KBM-7 (cell line): ENCODE measurements at regions not wholly inside any gene's neighbourhood (a gene's known extent, or its start where the extent isn't known, plus 50 kb on each side); places are given as distances from the start of the nearest gene placed in this dataset.

Experiments
- DNase-seq: peaks from one replicate; pipeline ENCODE4 v3.0.0-alpha.2; 2015
- in situ Hi-C: fragments of 300-500 bp; cut with MboI; formaldehyde crosslinking; loops from 2 replicates; pipeline ENCODE4 v1.14.3; 2020; ENCODE audit warnings: low sequenced_read_pairs, low pct_unique_long_range_greater_than_20kb, mixed read lengths

DNA sequence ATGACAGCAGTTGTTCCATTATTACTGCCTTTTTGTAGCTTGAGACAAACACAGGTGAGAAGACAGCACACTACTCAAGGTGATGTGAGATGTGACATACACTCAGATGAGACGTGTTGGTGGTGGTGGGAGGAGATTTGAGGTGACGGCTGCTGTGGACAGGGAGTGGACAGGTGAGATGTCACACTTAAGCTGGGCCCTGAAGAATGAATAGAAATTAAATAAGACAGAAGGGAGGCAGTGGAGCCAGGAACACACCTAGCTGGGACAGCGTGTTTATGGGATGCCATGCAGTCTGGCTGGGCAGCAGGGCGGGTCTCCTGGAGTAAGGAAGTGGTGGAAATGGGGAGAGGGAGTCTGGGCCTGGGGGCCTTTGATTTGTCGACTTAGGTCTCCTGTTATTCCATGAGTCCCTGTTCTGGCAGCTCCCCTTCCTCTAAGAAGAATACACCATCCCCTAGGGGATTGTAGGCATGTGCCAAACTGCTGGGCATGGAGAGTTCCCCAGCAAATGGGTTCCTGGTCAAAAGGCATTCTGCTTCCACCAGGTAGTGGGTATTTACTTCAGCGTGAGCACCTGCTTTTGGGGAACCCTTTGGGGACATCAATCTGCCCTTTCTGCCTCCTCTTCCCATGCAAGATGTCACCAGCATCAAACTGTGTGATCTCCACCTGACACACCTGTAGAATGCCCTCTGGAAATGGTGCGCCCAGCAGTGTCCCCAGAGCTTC is 71.2 kb upstream of the ESRRB start:
- in situ Hi-C loops, result no loop called here

DNA sequence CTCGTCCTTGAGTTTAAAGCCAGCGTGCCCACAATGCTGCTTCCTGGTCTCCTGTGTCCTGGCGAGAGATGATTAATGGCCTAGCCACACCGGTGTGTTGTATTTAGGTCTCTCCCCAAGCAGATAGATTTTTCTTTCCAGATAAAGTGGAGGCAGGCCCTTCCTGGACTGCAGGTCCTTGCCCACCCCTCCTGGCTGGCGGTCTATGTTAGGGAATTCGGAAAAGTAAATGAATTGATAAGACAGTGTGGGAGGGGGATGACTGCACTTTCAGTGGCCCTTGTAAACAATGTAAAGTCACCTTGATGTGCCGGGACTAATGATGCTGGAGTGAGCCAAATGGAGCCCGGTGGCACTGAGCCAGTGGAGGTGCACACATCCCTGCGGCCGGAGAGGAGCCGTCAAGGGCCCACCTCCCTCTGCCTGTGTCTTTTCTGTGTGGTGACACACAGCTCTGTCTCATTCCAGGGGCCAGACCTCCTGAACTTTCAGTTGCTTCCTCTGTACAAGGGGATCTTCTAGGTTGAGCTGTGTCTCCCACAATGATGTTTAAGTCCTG is 70.6 kb upstream of the ESRRB start:
- in situ Hi-C loops, result no loop called here
- no peak for DNase-seq

More for the DNA sequence above, 71.2 kb upstream of the ESRRB start:
- DNase-seq, result no peak

GRCh38 chr14:76306131-76306530 is 69.8 kb upstream of the ESRRB start:
- in situ Hi-C loops, result no loop called here
- DNase-seq, result no peak

DNA sequence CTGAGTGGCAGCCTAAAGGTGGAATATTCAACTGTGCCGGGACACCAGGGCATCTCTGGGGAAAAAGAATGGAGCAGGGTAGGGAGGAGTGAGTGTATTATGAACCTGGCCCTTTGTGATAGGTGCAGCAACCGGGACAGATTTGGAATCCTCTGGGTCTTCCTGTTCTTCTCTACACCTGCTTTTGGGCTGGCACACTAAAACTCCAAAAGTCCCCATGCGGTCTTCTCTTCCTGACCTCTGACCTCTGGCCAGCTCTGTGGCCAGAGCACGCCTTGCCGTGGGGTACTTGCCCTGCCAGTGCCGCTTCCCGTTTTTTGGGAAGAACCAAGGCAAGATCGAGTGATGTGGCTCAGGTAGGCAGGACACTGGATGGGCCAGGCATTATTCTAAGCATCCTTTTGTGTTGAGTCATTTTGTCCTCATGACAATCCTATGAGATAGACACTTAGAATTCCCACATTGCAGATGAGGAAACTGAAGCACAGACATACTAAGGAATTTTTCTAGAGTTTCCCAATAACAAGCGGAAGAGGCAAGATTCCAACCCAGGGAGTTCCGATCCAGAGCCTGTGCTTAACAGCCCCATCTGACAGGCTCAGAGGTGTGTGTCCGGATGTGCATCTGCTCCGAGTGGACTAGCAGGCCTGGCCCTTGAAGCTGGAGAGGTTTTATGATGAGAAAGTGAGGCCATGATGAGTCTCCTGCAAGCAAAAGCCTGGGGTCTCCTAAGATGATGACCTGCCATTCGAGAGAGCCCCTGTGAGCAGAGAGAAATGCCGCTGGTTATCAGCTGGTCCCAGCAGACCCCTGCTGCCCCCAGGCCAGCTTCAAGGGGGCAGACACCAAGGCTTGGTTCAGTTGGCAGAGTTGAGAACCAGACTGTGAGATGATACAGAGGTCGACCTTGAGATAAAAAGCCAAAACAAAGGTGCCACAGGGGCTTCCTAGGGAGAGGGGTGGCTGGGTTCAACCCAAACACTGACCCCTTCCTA is 67.9 kb upstream of the ESRRB start:
- DNase-seq, result no peak
- in situ Hi-C loops, result no loop called here

- in situ Hi-C loops, result no loop called here
- DNase-seq, result no peak
These were observed 66.3 kb upstream of the ESRRB start for GRCh38 chr14:76309572-76310162.

DNA sequence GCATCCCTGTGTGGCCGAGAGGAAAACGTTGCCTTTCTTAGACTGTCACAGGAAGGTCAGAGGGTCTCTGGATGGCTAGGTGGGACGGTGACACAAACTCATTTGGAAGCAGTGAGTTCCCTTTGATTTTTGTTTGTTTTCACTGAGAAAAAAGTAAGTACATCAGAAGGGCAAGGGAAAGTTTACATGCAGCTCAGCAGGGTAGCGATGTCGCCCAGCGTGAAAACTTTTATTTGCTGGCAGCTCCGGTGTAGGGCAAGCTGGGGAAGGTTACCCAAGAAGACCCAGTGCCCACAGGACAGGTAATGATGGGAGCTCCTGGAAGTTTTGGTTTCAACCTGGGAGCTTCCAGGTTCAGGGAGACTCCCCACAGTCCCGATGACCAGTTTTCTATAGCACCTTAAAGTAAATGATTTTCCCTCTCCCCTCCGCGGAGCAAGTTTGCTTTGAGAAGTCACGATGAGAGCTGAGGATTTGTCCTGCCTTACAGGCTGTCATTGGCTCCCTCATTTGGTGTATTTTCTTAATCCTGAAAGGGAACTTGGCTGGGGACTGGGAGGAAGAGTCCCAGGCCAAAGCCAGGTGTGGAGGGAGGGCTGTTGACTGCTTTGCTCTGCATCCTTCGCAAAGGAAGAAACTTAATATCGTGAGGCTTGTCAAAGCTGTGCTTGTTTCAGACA is 64.7 kb upstream of the ESRRB start:
- in situ Hi-C loops, result no loop called here
- DNase-seq, result no peak

DNA sequence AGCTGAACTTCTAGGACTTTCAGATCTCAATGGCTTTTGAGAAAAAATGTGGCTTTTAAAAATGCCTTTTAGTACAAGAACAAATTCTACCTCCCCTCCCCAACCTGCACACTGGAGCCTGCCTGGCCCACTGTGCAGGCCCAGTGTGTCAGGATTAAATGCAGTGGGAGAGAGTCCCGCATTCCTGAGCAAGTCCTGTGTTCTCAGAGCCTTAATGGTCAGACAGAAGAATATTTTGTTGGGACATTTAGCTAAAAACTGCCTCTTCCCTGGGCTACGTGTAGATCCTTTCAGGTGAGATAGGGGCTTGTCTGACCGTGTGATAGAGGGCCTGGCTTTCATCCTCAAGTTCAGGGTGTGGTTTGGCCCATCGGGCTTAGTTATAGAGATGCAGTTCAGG is 63.1 kb upstream of the ESRRB start:
- DNase-seq, result no peak
- in situ Hi-C loops, result no loop called here

GRCh38 chr14:76313303-76313702 is 62.6 kb upstream of the ESRRB start:
- DNase-seq, result no peak
- in situ Hi-C loops, result no loop called here

- DNase-seq, result no peak
- in situ Hi-C loops, result no loop called here
These were observed 62.1 kb upstream of the ESRRB start for GRCh38 chr14:76313852-76314251.

DNA sequence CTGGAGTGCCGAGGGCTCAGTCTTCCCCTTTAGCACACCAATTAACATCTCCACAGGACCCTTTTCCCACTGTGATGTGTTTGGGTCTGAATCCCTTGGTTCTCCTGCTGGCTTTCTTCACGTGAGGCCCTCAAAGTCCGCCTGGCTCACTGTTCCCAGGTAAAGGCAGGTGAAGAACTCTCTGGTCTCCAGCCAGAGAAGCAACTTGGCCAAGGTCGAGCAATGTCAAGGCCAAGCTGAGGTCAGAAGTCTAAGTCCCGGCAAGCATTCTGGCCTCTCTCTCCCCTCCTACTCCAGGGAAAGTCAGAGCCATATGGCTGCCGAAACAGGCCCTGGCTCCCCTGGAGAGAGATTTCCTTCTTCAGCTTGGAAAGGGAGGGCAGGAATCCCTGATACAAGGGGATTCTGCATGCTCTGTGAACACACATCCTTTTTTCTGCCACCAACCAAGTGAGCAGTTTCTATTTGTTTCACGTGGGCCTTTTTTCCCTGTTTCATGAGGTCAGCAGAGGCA is 61.4 kb upstream of the ESRRB start:
- DNase-seq, result no peak
- in situ Hi-C loops, result no loop called here

GRCh38 chr14:76320486-76320885 is 55.5 kb upstream of the ESRRB start:
- in situ Hi-C loops, result no loop called here
- DNase-seq, result peak; percentile 29

GRCh38 chr14:76320975-76321374 is 55.0 kb upstream of the ESRRB start:
- no peak for DNase-seq
- in situ Hi-C loops, result no loop called here

GRCh38 chr14:76322594-76323220 is 53.2 kb upstream of the ESRRB start:
- in situ Hi-C loops, result no loop called here
- no peak for DNase-seq

GRCh38 chr14:76323331-76324050 is 52.4 kb upstream of the ESRRB start:
- in situ Hi-C loops, result no loop called here
- DNase-seq, result no peak

DNA sequence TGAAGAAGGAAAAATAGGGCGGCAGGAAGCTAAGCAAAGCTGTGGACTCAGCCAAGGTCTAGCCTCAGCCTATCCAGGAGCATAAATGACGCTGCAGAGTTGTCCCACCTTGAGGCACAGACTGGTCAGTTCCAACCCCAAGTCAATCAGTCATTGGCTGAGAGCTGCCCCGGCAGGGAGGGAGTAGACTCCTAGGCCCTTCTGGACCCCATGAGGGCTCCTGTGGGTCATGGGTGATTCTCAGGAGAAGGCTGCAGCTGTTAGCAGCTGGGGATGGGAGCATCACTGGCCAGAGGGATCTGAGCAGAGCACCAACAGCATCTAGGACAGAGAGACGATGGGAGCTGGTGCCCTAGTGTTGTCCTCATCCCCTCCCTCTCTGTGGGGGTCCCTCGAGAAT is 51.8 kb upstream of the ESRRB start:
- in situ Hi-C loops, result no loop called here
- no peak for DNase-seq
